HFFc6 (cell line): ENCODE measurements at regions not wholly inside any gene's neighbourhood (a gene's known extent, or its start where the extent isn't known, plus 50 kb on each side); places are given as distances from the start of the nearest gene placed in this dataset.

Experiments
- DNase-seq: peaks from one replicate; pipeline ENCODE4 v3.0.0-alpha.2; 2018
- H3K27ac Mint-ChIP-seq: 2 replicates; pipeline ENCODE4 v1.8.0; 2020; ENCODE audit warnings: mild to moderate bottlenecking, mixed read lengths
- H3K27me3 Mint-ChIP-seq: 2 replicates; pipeline ENCODE4 v1.8.0; 2021; ENCODE audit warnings: mild to moderate bottlenecking, moderate library complexity, mixed read lengths; ENCODE audit not compliant: insufficient read depth
- H3K36me3 Mint-ChIP-seq: 2 replicates; pipeline ENCODE4 v1.8.0; 2021; ENCODE audit warnings: low read depth, mixed read lengths
- H3K4me1 Mint-ChIP-seq: 2 replicates; pipeline ENCODE4 v1.8.0; 2020; ENCODE audit warnings: low read depth, mixed read lengths
- H3K4me3 Mint-ChIP-seq: 2 replicates; pipeline ENCODE4 v1.8.0; 2020; ENCODE audit warnings: mild to moderate bottlenecking, moderate library complexity, mixed read lengths
- H3K9me3 Mint-ChIP-seq: 2 replicates; pipeline ENCODE4 v1.8.0; 2020; ENCODE audit warnings: mild to moderate bottlenecking, mixed read lengths
- TF ChIP-seq, protein P1 (sequence below): fragments of 200-600 bp; sonication (generic); IDR thresholded peaks from 2 replicates; pipeline ENCODE4 v1.5.0; 2021; ENCODE audit warnings: antibody characterized with exemption, mild to moderate bottlenecking

DNA sequence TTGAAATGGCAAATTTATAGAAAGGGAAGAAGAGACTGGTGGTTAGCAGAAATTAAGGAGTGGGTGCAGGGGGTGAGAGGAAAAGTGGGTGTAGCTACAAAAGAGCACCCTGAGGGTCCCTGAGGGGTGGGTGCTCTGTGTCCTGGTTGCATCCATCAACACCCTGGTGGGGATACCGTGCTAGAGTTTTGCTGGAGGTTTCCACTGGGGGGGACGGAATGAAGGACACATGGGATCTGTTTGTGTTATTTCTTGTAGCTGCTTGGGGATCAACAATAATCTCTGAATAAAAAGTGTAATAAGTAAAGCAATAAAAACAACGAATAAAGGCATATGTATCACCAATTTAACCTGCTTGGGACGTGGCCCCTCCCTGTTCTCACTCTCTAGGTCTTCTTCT is 175.3 kb downstream of the KIF26A start:
- TF ChIP-seq, protein P1, sequence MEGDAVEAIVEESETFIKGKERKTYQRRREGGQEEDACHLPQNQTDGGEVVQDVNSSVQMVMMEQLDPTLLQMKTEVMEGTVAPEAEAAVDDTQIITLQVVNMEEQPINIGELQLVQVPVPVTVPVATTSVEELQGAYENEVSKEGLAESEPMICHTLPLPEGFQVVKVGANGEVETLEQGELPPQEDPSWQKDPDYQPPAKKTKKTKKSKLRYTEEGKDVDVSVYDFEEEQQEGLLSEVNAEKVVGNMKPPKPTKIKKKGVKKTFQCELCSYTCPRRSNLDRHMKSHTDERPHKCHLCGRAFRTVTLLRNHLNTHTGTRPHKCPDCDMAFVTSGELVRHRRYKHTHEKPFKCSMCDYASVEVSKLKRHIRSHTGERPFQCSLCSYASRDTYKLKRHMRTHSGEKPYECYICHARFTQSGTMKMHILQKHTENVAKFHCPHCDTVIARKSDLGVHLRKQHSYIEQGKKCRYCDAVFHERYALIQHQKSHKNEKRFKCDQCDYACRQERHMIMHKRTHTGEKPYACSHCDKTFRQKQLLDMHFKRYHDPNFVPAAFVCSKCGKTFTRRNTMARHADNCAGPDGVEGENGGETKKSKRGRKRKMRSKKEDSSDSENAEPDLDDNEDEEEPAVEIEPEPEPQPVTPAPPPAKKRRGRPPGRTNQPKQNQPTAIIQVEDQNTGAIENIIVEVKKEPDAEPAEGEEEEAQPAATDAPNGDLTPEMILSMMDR, result no peak
- Mint-ChIP-seq H3K27me3 (no peaks in the 10 kb centered on the region; the same call in 1 of the 2 replicates), H3K36me3 (no peaks in the 10 kb centered on the region), H3K9me3 (peaks cover 47% of the 10 kb centered on the region), H3K4me3 (no peak overlapping the region), H3K4me1 (no peaks in the 10 kb centered on the region), H3K27ac (no peak overlapping the region)
- DNase-seq, result no peak

DNA sequence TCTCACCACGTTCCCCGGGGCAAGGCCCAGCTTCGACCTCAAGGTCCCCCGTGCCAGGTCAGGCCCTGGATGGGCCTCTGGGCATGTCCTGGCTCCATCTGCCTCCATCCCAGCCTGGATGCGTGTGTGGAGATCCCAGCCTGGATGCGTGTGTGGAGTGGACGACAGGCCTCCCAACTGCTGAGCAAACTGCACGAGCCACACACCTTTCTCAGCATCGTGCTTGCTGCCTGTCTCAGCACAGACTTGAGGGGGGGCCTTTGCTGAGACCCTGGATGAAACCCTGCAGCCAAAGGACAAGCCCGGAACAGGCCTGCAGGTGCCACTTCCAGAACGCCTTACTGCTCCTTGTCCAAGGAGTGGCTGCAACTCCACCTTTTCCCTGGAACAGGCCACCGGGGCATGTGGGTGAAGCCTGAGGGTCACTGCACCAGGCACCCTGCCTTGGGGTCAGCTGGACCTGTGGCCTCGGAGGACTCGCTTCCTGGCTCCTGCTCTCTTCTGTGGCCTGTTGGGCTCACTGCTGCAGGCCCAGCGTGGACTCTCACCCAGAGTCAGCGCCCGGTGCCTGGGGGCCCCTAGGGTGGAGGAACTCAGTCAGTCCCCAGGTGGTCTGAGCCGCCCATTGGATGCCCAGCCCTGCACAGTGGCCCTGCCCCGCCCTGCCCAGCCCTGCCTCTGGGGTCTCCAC is 176.0 kb downstream of the KIF26A start:
- no peaks in the 10 kb centered on the region for H3K4me1 Mint-ChIP-seq
- no peaks in the 10 kb centered on the region for H3K36me3 Mint-ChIP-seq
- no peak for DNase-seq
- no peak overlapping the region for H3K27ac Mint-ChIP-seq
- H3K4me3 Mint-ChIP-seq, result no peak overlapping the region
- H3K9me3 Mint-ChIP-seq, result peaks cover 45% of the 10 kb centered on the region
- TF ChIP-seq, protein P1, result no peak
- no peaks in the 10 kb centered on the region; the same call in 1 of the 2 replicates for H3K27me3 Mint-ChIP-seq

DNA sequence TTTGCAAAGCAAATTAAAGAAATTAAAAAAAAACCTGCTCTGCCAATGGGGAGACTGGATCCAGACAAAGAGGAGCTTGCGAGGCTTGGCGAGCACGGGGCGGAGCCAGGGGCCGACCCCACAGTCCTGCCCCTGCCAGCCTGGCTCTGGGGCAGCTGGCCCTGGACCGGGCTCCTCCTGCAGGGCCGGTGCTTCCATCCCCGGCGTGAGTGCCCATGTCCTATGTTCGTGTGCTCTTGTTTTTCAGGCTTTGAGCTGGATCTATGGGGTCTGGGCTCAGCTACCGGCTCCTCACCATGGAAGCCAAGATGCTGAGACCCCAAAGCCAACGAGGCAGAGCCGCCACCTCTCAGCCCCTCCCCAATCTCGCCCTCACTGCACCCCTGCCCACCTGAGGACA is 176.8 kb downstream of the KIF26A start:
- no peaks in the 10 kb centered on the region for H3K36me3 Mint-ChIP-seq
- H3K4me1 Mint-ChIP-seq, result no peaks in the 10 kb centered on the region
- no peak overlapping the region for H3K27ac Mint-ChIP-seq
- H3K27me3 Mint-ChIP-seq, result no peaks in the 10 kb centered on the region; the same call in 1 of the 2 replicates
- TF ChIP-seq, protein P1, result no peak
- no peak for DNase-seq
- no peak overlapping the region for H3K4me3 Mint-ChIP-seq
- H3K9me3 Mint-ChIP-seq, result peaks cover 38% of the 10 kb centered on the region

DNA sequence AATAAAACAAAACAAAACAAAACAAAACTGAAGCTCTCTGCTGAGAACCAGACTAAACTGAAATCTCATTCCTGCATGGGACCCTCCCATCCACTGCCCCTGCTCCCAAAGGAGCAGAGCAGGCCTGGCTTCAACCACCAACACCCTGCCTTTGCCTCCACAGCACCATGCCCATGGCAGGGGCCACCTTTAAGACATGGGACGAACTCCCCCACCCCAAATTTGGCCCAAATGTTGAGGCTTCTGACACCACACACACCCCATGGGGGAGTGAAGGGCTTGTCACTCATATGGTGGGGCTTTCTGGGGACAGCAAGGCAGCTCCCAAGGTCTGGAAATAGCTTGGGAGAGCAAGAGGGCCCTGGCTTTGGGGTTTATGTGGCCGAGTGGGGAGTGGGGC is 177.2 kb downstream of the KIF26A start:
- no peak for DNase-seq
- no peak overlapping the region for H3K27ac Mint-ChIP-seq
- no peaks in the 10 kb centered on the region; the same call in 1 of the 2 replicates for H3K27me3 Mint-ChIP-seq
- no peak overlapping the region for H3K4me3 Mint-ChIP-seq
- H3K9me3 Mint-ChIP-seq, result peaks cover 33% of the 10 kb centered on the region
- H3K36me3 Mint-ChIP-seq, result no peaks in the 10 kb centered on the region
- no peaks in the 10 kb centered on the region for H3K4me1 Mint-ChIP-seq
- TF ChIP-seq, protein P1, result no peak

DNA sequence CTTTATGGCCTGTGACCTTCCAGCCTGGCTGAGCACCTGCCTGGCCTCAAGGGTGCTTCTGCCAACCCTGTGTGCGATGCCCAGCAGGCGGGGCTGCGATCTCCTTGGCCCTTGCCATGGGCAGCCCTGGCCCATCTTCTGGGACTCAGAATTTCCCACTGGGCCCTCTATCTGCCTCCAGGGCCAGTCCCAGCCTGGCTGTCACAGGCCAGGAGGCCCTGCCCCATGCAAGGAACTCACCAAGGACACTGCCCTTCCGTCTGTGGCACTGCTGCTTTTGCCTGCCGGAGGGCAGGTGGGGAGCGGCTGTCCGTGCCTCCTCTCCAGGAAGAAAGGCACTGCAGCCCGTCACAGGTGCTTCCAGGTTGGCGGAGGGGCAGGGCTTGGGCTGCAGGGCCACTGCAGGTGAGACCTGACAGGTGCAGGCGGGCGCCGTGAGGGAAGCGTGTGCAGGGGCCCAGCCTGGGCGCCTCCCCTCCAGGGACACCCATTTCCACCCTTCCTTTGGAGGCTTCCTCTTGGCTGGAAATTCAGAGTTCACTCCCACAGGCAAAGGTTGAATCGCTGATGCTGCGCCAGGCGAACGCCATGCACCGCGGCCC is 177.8 kb downstream of the KIF26A start:
- no peaks in the 10 kb centered on the region; the same call in 1 of the 2 replicates for H3K27me3 Mint-ChIP-seq
- H3K4me1 Mint-ChIP-seq, result no peaks in the 10 kb centered on the region

More for the DNA sequence above, 177.8 kb downstream of the KIF26A start:
- Mint-ChIP-seq H3K9me3 (peaks cover 27% of the 10 kb centered on the region), H3K36me3 (no peaks in the 10 kb centered on the region), H3K4me3 (no peak overlapping the region), H3K27ac (no peak overlapping the region)
- no peak for DNase-seq
- TF ChIP-seq, protein P1, result no peak
